RWPE2 (cell line): ENCODE measurements at regions not wholly inside any gene's neighbourhood (a gene's known extent, or its start where the extent isn't known, plus 50 kb on each side); places are given as distances from the start of the nearest gene placed in this dataset.

Source experiments
- ATAC-seq: fragments of 200-7000 bp; cut with Tn5 transposase; 3 replicates; pipeline ENCODE4 v1.9.1; 2021; ENCODE audit warnings: low read depth
- DNase-seq: peaks from one replicate; pipeline ENCODE4 v3.0.0-alpha.2; 2020; ENCODE audit warnings: low spot score
- H3K27ac ChIP-seq: fragments of 450-650 bp; 2 replicates; pipeline ENCODE4 v1.5.1; 2017; ENCODE audit warnings: mild to moderate bottlenecking; ENCODE audit not compliant: poor library complexity, severe bottlenecking
- H3K27me3 ChIP-seq: fragments of 250-450 bp; sonication (Bioruptor Pico); 2 replicates; pipeline ENCODE4 v1.5.1; 2021; ENCODE audit warnings: mild to moderate bottlenecking, moderate library complexity; ENCODE audit not compliant: insufficient read depth, poor library complexity, severe bottlenecking
- H3K36me3 ChIP-seq: fragments of 250-450 bp; sonication (Bioruptor Pico); 2 replicates; pipeline ENCODE4 v1.5.1; 2020; ENCODE audit warnings: low read depth, mild to moderate bottlenecking, moderate library complexity
- H3K4me1 ChIP-seq: fragments of 250-450 bp; sonication (Bioruptor Pico); 2 replicates; pipeline ENCODE4 v1.5.1; 2021; ENCODE audit warnings: mild to moderate bottlenecking, moderate library complexity; ENCODE audit not compliant: insufficient read depth, poor library complexity, severe bottlenecking
- H3K4me3 ChIP-seq: fragments of 250-450 bp; sonication (Bioruptor Pico); 2 replicates; pipeline ENCODE4 v1.5.1; 2021; ENCODE audit warnings: mild to moderate bottlenecking, moderate library complexity; ENCODE audit not compliant: severe bottlenecking
- H3K9me3 ChIP-seq: fragments of 250-450 bp; sonication (Bioruptor Pico); 2 replicates; pipeline ENCODE4 v1.5.1; 2021; ENCODE audit warnings: mild to moderate bottlenecking, moderate library complexity; ENCODE audit not compliant: severe bottlenecking
- CTCF ChIP-seq: fragments of 450-650 bp; IDR thresholded peaks from one replicate; pipeline ENCODE4 v1.5.1; 2017; ENCODE audit warnings: mild to moderate bottlenecking, moderate library complexity; ENCODE audit not compliant: poor library complexity, severe bottlenecking

- ATAC-seq: no peak
These were observed 138.9 kb downstream of the WDR11 start for GRCh38 chr10:120989996-120990598.

GRCh38 chr10:120990831-120991230 lies 139.7 kb downstream of the WDR11 start:
- Histone ChIP-seq H3K27me3 (no peaks in the 10 kb centered on the region), H3K4me3 (no peak overlapping the region), H3K9me3 (peaks cover 5% of the 10 kb centered on the region), H3K36me3 (no peaks in the 10 kb centered on the region), H3K27ac (no peak overlapping the region), H3K4me1 (no peaks in the 10 kb centered on the region)
- ATAC-seq: no peak
- TF ChIP-seq CTCF: no peak
- no peak for DNase-seq

More at GRCh38 chr10:120989996-120990598, 138.9 kb downstream of the WDR11 start:
- Histone ChIP-seq H3K4me3 (no peak overlapping the region), H3K9me3 (peaks cover 5% of the 10 kb centered on the region), H3K27me3 (no peaks in the 10 kb centered on the region), H3K27ac (no peak overlapping the region), H3K36me3 (no peaks in the 10 kb centered on the region), H3K4me1 (no peaks in the 10 kb centered on the region)
- no peak for DNase-seq
- no peak for TF ChIP-seq CTCF

GRCh38 chr10:120993089-120993488 lies 141.9 kb downstream of the WDR11 start:
- no peak overlapping the region for H3K27ac ChIP-seq
- no peaks in the 10 kb centered on the region for H3K27me3 ChIP-seq
- no peak for DNase-seq
- H3K36me3 ChIP-seq: no peaks in the 10 kb centered on the region
- TF ChIP-seq CTCF: no peak
- H3K4me3 ChIP-seq: no peak overlapping the region
- H3K4me1 ChIP-seq: no peaks in the 10 kb centered on the region
- no peak for ATAC-seq
- H3K9me3 ChIP-seq: peaks cover 5% of the 10 kb centered on the region

- Histone ChIP-seq H3K4me3 (no peak overlapping the region), H3K36me3 (no peaks in the 10 kb centered on the region), H3K27ac (no peak overlapping the region), H3K4me1 (no peaks in the 10 kb centered on the region), H3K9me3 (peaks cover 5% of the 10 kb centered on the region), H3K27me3 (no peaks in the 10 kb centered on the region)
- TF ChIP-seq CTCF: no peak
- DNase-seq: no peak
- no peak for ATAC-seq
These were observed 144.6 kb downstream of the WDR11 start for GRCh38 chr10:120995768-120996167.

- no peak for TF ChIP-seq CTCF
- H3K36me3 ChIP-seq: no peaks in the 10 kb centered on the region
- H3K4me3 ChIP-seq: no peak overlapping the region
- H3K4me1 ChIP-seq: no peaks in the 10 kb centered on the region
- no peaks in the 10 kb centered on the region for H3K27me3 ChIP-seq
- no peak for DNase-seq
- peaks cover 5% of the 10 kb centered on the region for H3K9me3 ChIP-seq
- no peak overlapping the region for H3K27ac ChIP-seq
- no peak for ATAC-seq
These were observed 145.4 kb downstream of the WDR11 start for GRCh38 chr10:120996456-120997034.
